Erythroblast (primary cell): ENCODE measurements at regions not wholly inside any gene's neighbourhood (a gene's known extent, or its start where the extent isn't known, plus 50 kb on each side); places are given as distances from the start of the nearest gene placed in this dataset.

Experiments used
- GATA1 ChIP-seq: IDR thresholded peaks from 2 replicates; pipeline ENCODE4 v1.6.1; 2011; ENCODE audit warnings: low read depth, mild to moderate bottlenecking, control low read depth, low read length, moderate library complexity
- POLR2A ChIP-seq: IDR thresholded peaks from 2 replicates; pipeline ENCODE4 v1.6.1; 2011; ENCODE audit warnings: mild to moderate bottlenecking, low read length

- TF ChIP-seq POLR2A (no peak), GATA1 (no peak)
Measured at GRCh38 chr17:52228823-52229222, 70.3 kb upstream of the CA10 start.
